Anterior cingulate cortex (tissue), 58 donors: ENCODE measurements at regions not wholly inside any gene's neighbourhood (a gene's known extent, or its start where the extent isn't known, plus 50 kb on each side); places are given as distances from the start of the nearest gene placed in this dataset.

Experiments
- DNase-seq, 58 donors: peaks; one replicate each; lab custom pipeline; 2025; lab: John Stamatoyannopoulos, UW

- DNase-seq = no peak
Observed at GRCh38 chrX:57848857-57849256, 61.4 kb downstream of the ZXDA start.

GRCh38 chrX:57822818-57823217 is 87.4 kb downstream of the ZXDA start:
- DNase-seq = no peak

- no peak for DNase-seq
Observed at GRCh38 chrX:57822398-57822797, 87.9 kb downstream of the ZXDA start.

- DNase-seq = peak in 15 of 58 donors; percentile 0 to 25 (median 4)
Observed at GRCh38 chrX:57821703-57822387, 88.4 kb downstream of the ZXDA start.

GRCh38 chrX:57817302-57817701 is 93.0 kb downstream of the ZXDA start:
- DNase-seq = no peak

- no peak for DNase-seq
Observed at GRCh38 chrX:57772637-57773036, 92.6 kb upstream of the NLRP2B start.

- no peak for DNase-seq
Observed at GRCh38 chrX:57771689-57772088, 91.6 kb upstream of the NLRP2B start.

- no peak for DNase-seq
Observed at GRCh38 chrX:57752866-57753265, 72.8 kb upstream of the NLRP2B start.

- no peak for DNase-seq
Observed at GRCh38 chrX:57741107-57741506, 61.0 kb upstream of the NLRP2B start.

- DNase-seq = no peak
Observed at GRCh38 chrX:57737881-57738280, 57.8 kb upstream of the NLRP2B start.
